Gastrocnemius medialis (tissue), 4 donors: ENCODE measurements at regions not wholly inside any gene's neighbourhood (a gene's known extent, or its start where the extent isn't known, plus 50 kb on each side); places are given as distances from the start of the nearest gene placed in this dataset.

ENCODE experiments used
- ATAC-seq, 2 donors: fragments of 150-250 bp; one replicate each; pipeline ENCODE4 v1.9.1; 2016
- DNase-seq, 2 donors: peaks; one replicate each; pipeline ENCODE4 v3.0.0-alpha.2; 2019
- H3K27ac ChIP-seq, 4 donors: fragments of 200-600 bp; sonication (generic); 1 replicate in 1 of 4; 2 replicates in 3 of 4; pipeline ENCODE4 v1.5.1; 2016 to 2018; ENCODE audit warnings: mild to moderate bottlenecking in 2 of 4, moderate library complexity in 1 of 4
- H3K27me3 ChIP-seq, 3 donors: fragments of 200-600 bp; sonication (generic) in 2 of 3; 1 replicate in 1 of 3; 2 replicates in 2 of 3; pipeline versions ENCODE4 v1.5.1 to v1.6.0; 2016 to 2019; ENCODE audit warnings: mild to moderate bottlenecking in 1 of 3, moderate library complexity in 1 of 3
- H3K36me3 ChIP-seq, 2 donors: fragments of 200-600 bp; sonication (generic) in 1 of 2; one replicate each; pipeline ENCODE4 v1.5.1; 2017 to 2018
- H3K4me1 ChIP-seq, 2 donors: fragments of 200-600 bp; sonication (generic) in 1 of 2; one replicate each; pipeline ENCODE4 v1.5.1; 2016 to 2017; ENCODE audit warnings: mild to moderate bottlenecking in 2 of 2
- H3K4me3 ChIP-seq, 4 donors: fragments of 200-600 bp; sonication (generic) in 3 of 4; 1 replicate in 1 of 4; 2 replicates in 3 of 4; pipeline ENCODE4 v1.5.1; 2016 to 2019; ENCODE audit warnings: mild to moderate bottlenecking in 2 of 4
- H3K9me3 ChIP-seq, 3 donors: fragments of 200-600 bp; sonication (generic) in 2 of 3; 1 replicate in 1 of 3; 2 replicates in 2 of 3; pipeline ENCODE4 v1.5.1; 2016 to 2019
- CTCF ChIP-seq, 5 experiments: fragments of 450-650 bp in 3 of 5; fragments of 200-600 bp in 2 of 5; sonication (generic) in 2 of 5; IDR thresholded peaks in 4 of 5; conservative IDR thresholded peaks in 1 of 5; 1 replicate in 4 of 5; 2 replicates in 1 of 5; pipeline ENCODE4 v1.5.1; 2016 to 2019; ENCODE audit warnings: antibody characterized with exemption in 5 of 5, mild to moderate bottlenecking in 3 of 5, moderate library complexity in 3 of 5
- POLR2A ChIP-seq, 2 donors: fragments of 450-650 bp; IDR thresholded peaks; one replicate each; pipeline ENCODE4 v1.6.1; 2017; ENCODE audit warnings: antibody characterized with exemption in 2 of 2, mild to moderate bottlenecking in 2 of 2, moderate library complexity in 2 of 2
- in situ Hi-C, 4 donors: fragments of 200-750 bp; cut with MboI; loops; one replicate each; pipeline versions ENCODE4 v1.15.0 to v1.8.0; 2017; ENCODE audit warnings: low sequenced_read_pairs in 4 of 4
- intact Hi-C: fragments of 100-400 bp; cut with DNase I; formaldehyde crosslinking; loops from one replicate; pipeline ENCODE4 v1.15.1; 2023; ENCODE audit warnings: low total_unique reads

- Histone ChIP-seq H3K27ac (no peak overlapping the region), H3K27me3 (peaks cover 0 to 5% (median 0%) of the 10 kb centered on the region in 3 donors), H3K4me3 (no peak overlapping the region), H3K36me3 (no peaks in the 10 kb centered on the region), H3K9me3 (no peaks in the 10 kb centered on the region), H3K4me1 (no peaks in the 10 kb centered on the region)
- no peak for TF ChIP-seq POLR2A (IDR thresholded peaks at IDR 0.05)
- TF ChIP-seq CTCF (IDR thresholded peaks at IDR 0.05 in 4 of 5, conservative IDR thresholded peaks at IDR 0.05 in 1 of 5): no peak
- in situ Hi-C loops (no loop called here), intact Hi-C loops (no loop called here)
- no peak for ATAC-seq
- DNase-seq: no peak
Observed at GRCh38 chr12:65720136-65721130, 103.8 kb upstream of the HMGA2 start.

- H3K27me3 ChIP-seq: peaks cover 0 to 8% (median 6%) of the 10 kb centered on the region in 3 donors
Observed at GRCh38 chr12:65721541-65722190, 102.6 kb upstream of the HMGA2 start.

GRCh38 chr12:65725376-65725775, 98.9 kb upstream of the HMGA2 start:
- intact Hi-C loops (no loop called here), in situ Hi-C loops (no loop called here)
- Histone ChIP-seq H3K4me1 (no peaks in the 10 kb centered on the region), H3K9me3 (no peaks in the 10 kb centered on the region), H3K27ac (no peak overlapping the region), H3K36me3 (no peaks in the 10 kb centered on the region), H3K27me3 (peaks cover 29 to 41% (median 34%) of the 10 kb centered on the region in 3 donors), H3K4me3 (no peak overlapping the region)
- DNase-seq (no peak), ATAC-seq (no peak)
- TF ChIP-seq POLR2A (IDR thresholded peaks at IDR 0.05) (no peak), CTCF (IDR thresholded peaks at IDR 0.05 in 4 of 5, conservative IDR thresholded peaks at IDR 0.05 in 1 of 5) (no peak)

More at GRCh38 chr12:65721541-65722190, 102.6 kb upstream of the HMGA2 start:
- Histone ChIP-seq H3K36me3 (no peaks in the 10 kb centered on the region), H3K4me1 (no peaks in the 10 kb centered on the region), H3K4me3 (no peak overlapping the region), H3K9me3 (no peaks in the 10 kb centered on the region), H3K27ac (no peak overlapping the region)
- in situ Hi-C loops: no loop called here
- intact Hi-C loops: no loop called here
- no peak for DNase-seq
- TF ChIP-seq POLR2A (IDR thresholded peaks at IDR 0.05): no peak
- TF ChIP-seq CTCF (IDR thresholded peaks at IDR 0.05 in 4 of 5, conservative IDR thresholded peaks at IDR 0.05 in 1 of 5): no peak
- no peak for ATAC-seq

GRCh38 chr12:65728455-65728847, 95.8 kb upstream of the HMGA2 start:
- in situ Hi-C loops (no loop called here), intact Hi-C loops (no loop called here)
- Histone ChIP-seq H3K9me3 (no peaks in the 10 kb centered on the region), H3K27ac (no peak overlapping the region), H3K4me1 (no peaks in the 10 kb centered on the region), H3K27me3 (peaks cover 33 to 60% (median 37%) of the 10 kb centered on the region in 3 donors), H3K4me3 (no peak overlapping the region), H3K36me3 (no peaks in the 10 kb centered on the region)
- DNase-seq: no peak
- no peak for ATAC-seq
- no peak for TF ChIP-seq CTCF (IDR thresholded peaks at IDR 0.05 in 4 of 5, conservative IDR thresholded peaks at IDR 0.05 in 1 of 5)
- no peak for TF ChIP-seq POLR2A (IDR thresholded peaks at IDR 0.05)
